ENCODE measurements at regions not wholly inside any gene's neighbourhood (a gene's known extent, or its start where the extent isn't known, plus 50 kb on each side); places are given as distances from the start of the nearest gene placed in this dataset.

- intact Hi-C loops (cut with DNase I) = no loop called here
- Histone ChIP-seq H3K27ac (no peak overlapping the region), H3K9me3 (no peaks in the 10 kb centered on the region), H3K36me3 (no peaks in the 10 kb centered on the region), H3K27me3 (no peaks in the 10 kb centered on the region), H3K4me3 (no peak overlapping the region), H3K4me1 (no peaks in the 10 kb centered on the region)
- WGBS (ENCODE audit: insufficient coverage, low coverage, low lambda C conversion rate, missing lambda C conversion rate) = 56% methylated on average over 3 of the region's 3 CpGs
- TF ChIP-seq CTCF (IDR thresholded peaks at IDR 0.05) (no peak), POLR2A (IDR thresholded peaks at IDR 0.05) (no peak)
- ATAC-seq (no peak), DNase-seq (no peak)
These were observed 308.8 kb downstream of the MAP2K6 start for GRCh38 chr17:69723316-69723715.

- H3K27ac ChIP-seq = no peak overlapping the region
- no peaks in the 10 kb centered on the region for H3K9me3 ChIP-seq
- H3K27me3 ChIP-seq = no peaks in the 10 kb centered on the region
- intact Hi-C loops (cut with DNase I) = no loop called here
- no peak for DNase-seq
- ATAC-seq = peak in 1 of 4 donors; percentile 47
- no peaks in the 10 kb centered on the region for H3K36me3 ChIP-seq
- no peak overlapping the region for H3K4me3 ChIP-seq
- no peaks in the 10 kb centered on the region for H3K4me1 ChIP-seq
- TF ChIP-seq POLR2A (IDR thresholded peaks at IDR 0.05) (no peak), CTCF (IDR thresholded peaks at IDR 0.05) (peak in 2 of 4 donors; percentile 11 to 15)
These were observed 309.2 kb downstream of the MAP2K6 start for GRCh38 chr17:69723741-69724140.

GRCh38 chr17:69724238-69724637 lies 309.7 kb downstream of the MAP2K6 start:
- Histone ChIP-seq H3K4me1 (no peaks in the 10 kb centered on the region), H3K4me3 (no peak overlapping the region), H3K27ac (no peak overlapping the region), H3K9me3 (no peaks in the 10 kb centered on the region), H3K27me3 (no peaks in the 10 kb centered on the region), H3K36me3 (no peaks in the 10 kb centered on the region)
- TF ChIP-seq CTCF (IDR thresholded peaks at IDR 0.05) = no peak
- no peak for TF ChIP-seq POLR2A (IDR thresholded peaks at IDR 0.05)
- ATAC-seq (no peak), DNase-seq (no peak)
- intact Hi-C loops (cut with DNase I) = no loop called here
- WGBS (ENCODE audit: insufficient coverage, low coverage, low lambda C conversion rate, missing lambda C conversion rate) = 50% methylated on average over 1 of the region's 1 CpG

- H3K36me3 ChIP-seq = no peaks in the 10 kb centered on the region
- no peaks in the 10 kb centered on the region for H3K4me1 ChIP-seq
- H3K27me3 ChIP-seq = no peaks in the 10 kb centered on the region
- no peak for TF ChIP-seq CTCF (IDR thresholded peaks at IDR 0.05)
- no peak for TF ChIP-seq POLR2A (IDR thresholded peaks at IDR 0.05)
- no peak overlapping the region for H3K27ac ChIP-seq
- no peaks in the 10 kb centered on the region for H3K9me3 ChIP-seq
- ATAC-seq (no peak), DNase-seq (no peak)
- no peak overlapping the region for H3K4me3 ChIP-seq
- intact Hi-C loops (cut with DNase I) = no loop called here
- WGBS (ENCODE audit: insufficient coverage, low coverage, low lambda C conversion rate, missing lambda C conversion rate) = 40% methylated on average over 3 of the region's 3 CpGs
These were observed 310.6 kb downstream of the MAP2K6 start for GRCh38 chr17:69725146-69725545.

GRCh38 chr17:69728816-69729215 lies 314.3 kb downstream of the MAP2K6 start:
- H3K4me3 ChIP-seq = no peak overlapping the region
- no peak for DNase-seq
- no peaks in the 10 kb centered on the region for H3K4me1 ChIP-seq
- no peaks in the 10 kb centered on the region for H3K27me3 ChIP-seq
- TF ChIP-seq CTCF (IDR thresholded peaks at IDR 0.05) (no peak), POLR2A (IDR thresholded peaks at IDR 0.05) (no peak)
- no peak for ATAC-seq
- 88% methylated on average over 2 of the region's 2 CpGs for WGBS (ENCODE audit: insufficient coverage, low coverage, low lambda C conversion rate, missing lambda C conversion rate)
- intact Hi-C loops (cut with DNase I) = no loop called here
- no peaks in the 10 kb centered on the region for H3K36me3 ChIP-seq
- no peaks in the 10 kb centered on the region for H3K9me3 ChIP-seq
- no peak overlapping the region for H3K27ac ChIP-seq
